CD14-positive monocyte (primary cell): ENCODE measurements at regions not wholly inside any gene's neighbourhood (a gene's known extent, or its start where the extent isn't known, plus 50 kb on each side); places are given as distances from the start of the nearest gene placed in this dataset.

ENCODE experiments used
- DNase-seq, 3 donors: peaks; one replicate each; pipeline ENCODE4 v3.0.0-alpha.2; 2011 to 2022
- H2AFZ ChIP-seq: 2 replicates; pipeline ENCODE4 v1.6.0; 2012; ENCODE audit warnings: mild to moderate bottlenecking, low read depth, low read length, inconsistent platforms; ENCODE audit not compliant: insufficient read depth, poor library complexity, severe bottlenecking
- H3K27ac ChIP-seq, 2 donors: 1 replicate in 1 of 2; 2 replicates in 1 of 2; pipeline ENCODE4 v1.5.1; 2012 to 2013; ENCODE audit warnings: low read length in 2 of 2, control low read depth in 1 of 2, inconsistent platforms in 1 of 2, low read depth in 1 of 2, mild to moderate bottlenecking in 1 of 2
- H3K27me3 ChIP-seq, 2 donors: one replicate each; pipeline versions ENCODE4 v1.6.0 to v1.6.1; 2011 to 2013; ENCODE audit warnings: low read length in 2 of 2; ENCODE audit not compliant: control insufficient read depth in 2 of 2, insufficient read depth in 2 of 2
- H3K36me3 ChIP-seq, 2 donors: replicated peaks in 1 of 2; 1 replicate in 1 of 2; 2 replicates in 1 of 2; pipeline versions ENCODE4 v1.5.1 to v1.6.1; 2012 to 2013; ENCODE audit warnings: low read length in 2 of 2, control low read depth in 1 of 2, inconsistent platforms in 1 of 2, mild to moderate bottlenecking in 1 of 2; ENCODE audit not compliant: insufficient read depth in 2 of 2, control insufficient read depth in 1 of 2
- H3K4me1 ChIP-seq, 2 donors: 1 replicate in 1 of 2; 2 replicates in 1 of 2; pipeline versions ENCODE4 v1.5.1 to v1.6.1; 2012 to 2013; ENCODE audit warnings: low read length in 2 of 2, control low read depth in 1 of 2, inconsistent platforms in 1 of 2, mild to moderate bottlenecking in 1 of 2, moderate library complexity in 1 of 2; ENCODE audit not compliant: insufficient read depth in 2 of 2, control insufficient read depth in 1 of 2
- H3K4me2 ChIP-seq: replicated peaks from 2 replicates; pipeline ENCODE3; 2012; ENCODE audit warnings: low read length, moderate library complexity, mild to moderate bottlenecking; ENCODE audit not compliant: poor library complexity, severe bottlenecking; ENCODE audit errors: extremely low read depth
- H3K4me3 ChIP-seq, 3 experiments: fragments of 200-600 bp in 1 of 3; sonication (generic) in 1 of 3; replicated peaks in 1 of 3; 1 replicate in 2 of 3; 2 replicates in 1 of 3; pipeline ENCODE4 v1.5.1; 2011 to 2013; ENCODE audit warnings: low read length in 3 of 3, mild to moderate bottlenecking in 3 of 3, control low read depth in 2 of 3, low read depth in 2 of 3, inconsistent platforms in 1 of 3, moderate library complexity in 1 of 3
- H3K79me2 ChIP-seq: 2 replicates; pipeline ENCODE4 v1.6.0; 2012; ENCODE audit warnings: mild to moderate bottlenecking, control low read depth, inconsistent platforms, low read length, moderate library complexity; ENCODE audit not compliant: insufficient read depth
- H3K9ac ChIP-seq: 2 replicates; pipeline ENCODE4 v1.6.0; 2017; ENCODE audit warnings: low read length, mild to moderate bottlenecking; ENCODE audit not compliant: insufficient read depth, poor library complexity, severe bottlenecking
- H3K9me3 ChIP-seq, 2 donors: replicated peaks in 1 of 2; 1 replicate in 1 of 2; 2 replicates in 1 of 2; pipeline versions ENCODE4 v1.5.1 to v1.6.1; 2012 to 2013; ENCODE audit warnings: low read length in 2 of 2, control low read depth in 1 of 2; ENCODE audit not compliant: control insufficient read depth in 1 of 2, insufficient read depth in 1 of 2
- H4K20me1 ChIP-seq: 2 replicates; pipeline ENCODE4 v1.6.0; 2012; ENCODE audit warnings: mild to moderate bottlenecking, low read length, control low read depth, moderate library complexity; ENCODE audit not compliant: insufficient read depth
- H3K27ac Mint-ChIP-seq, 7 donors: one replicate each; pipeline ENCODE4 v1.8.0; 2020; ENCODE audit warnings: mild to moderate bottlenecking in 7 of 7, mixed read lengths in 7 of 7, moderate library complexity in 6 of 7, inconsistent platforms in 2 of 7
- H3K27me3 Mint-ChIP-seq, 3 donors: one replicate each; pipeline ENCODE4 v1.8.0; 2021 to 2022; ENCODE audit warnings: low read depth in 3 of 3, mild to moderate bottlenecking in 3 of 3, mixed read lengths in 3 of 3, moderate library complexity in 3 of 3, inconsistent platforms in 1 of 3
- H3K36me3 Mint-ChIP-seq, 2 donors: one replicate each; pipeline ENCODE4 v1.8.0; 2020; ENCODE audit warnings: mixed read lengths in 2 of 2, inconsistent platforms in 1 of 2, mild to moderate bottlenecking in 1 of 2
- H3K4me1 Mint-ChIP-seq: one replicate; pipeline ENCODE4 v1.8.0; 2020; ENCODE audit warnings: mild to moderate bottlenecking, mixed read lengths
- H3K4me3 Mint-ChIP-seq, 2 donors: one replicate each; pipeline ENCODE4 v1.8.0; 2020; ENCODE audit warnings: mild to moderate bottlenecking in 2 of 2, mixed read lengths in 2 of 2, moderate library complexity in 1 of 2
- H3K9me3 Mint-ChIP-seq, 7 donors: one replicate each; pipeline ENCODE4 v1.8.0; 2020 to 2022; ENCODE audit warnings: mixed read lengths in 7 of 7, mild to moderate bottlenecking in 6 of 7, moderate library complexity in 6 of 7, inconsistent platforms in 2 of 7
- CTCF ChIP-seq: fragments of 200-600 bp; IDR thresholded peaks from one replicate; pipeline ENCODE4 v1.8.0; 2022; ENCODE audit warnings: antibody characterized with exemption, mild to moderate bottlenecking
- WGBS: methylation state at CpG from one replicate; pipeline ENCODE4 v1.1.5; 2013; ENCODE audit warnings: missing lambda C conversion rate; ENCODE audit not compliant: insufficient coverage; 5-methylcytosine and 5-hydroxymethylcytosine counted together
- intact Hi-C, 2 donors: fragments of 100-400 bp; cut with micrococcal nuclease; formaldehyde crosslinking; loops; one replicate each; pipeline versions ENCODE4 v1.15.0 to v1.15.1; 2023

GRCh38 chr7:66421830-66422475 lies 206.7 kb upstream of the KCTD7 start:
- Histone ChIP-seq H3K4me2 (no peak overlapping the region), H3K9me3 (no peaks in the 10 kb centered on the region), H3K4me3 (no peak overlapping the region), H3K27ac (no peak overlapping the region), H3K27me3 (no peaks in the 10 kb centered on the region), H3K9ac (no peak overlapping the region), H4K20me1 (no peaks in the 10 kb centered on the region), H3K79me2 (no peaks in the 10 kb centered on the region), H2AFZ (no peak overlapping the region), H3K36me3 (no peaks in the 10 kb centered on the region), H3K4me1 (peaks cover 5 to 6% of the 10 kb centered on the region in 2 donors)
- peaks cover 6% of the 10 kb centered on the region for H3K4me1 Mint-ChIP-seq
- no peak overlapping the region for H3K27ac Mint-ChIP-seq
- WGBS, result 90% methylated on average over 4 of the region's 8 CpGs
- H3K27me3 Mint-ChIP-seq, result no peaks in the 10 kb centered on the region
- H3K9me3 Mint-ChIP-seq, result no peaks in the 10 kb centered on the region
- H3K36me3 Mint-ChIP-seq, result peaks cover 0 to 11% of the 10 kb centered on the region in 2 donors
- DNase-seq, result no peak
- TF ChIP-seq CTCF, result no peak
- intact Hi-C loops, result no loop called here
- H3K4me3 Mint-ChIP-seq, result no peak overlapping the region

- TF ChIP-seq CTCF, result no peak
- 86% methylated on average over 3 of the region's 7 CpGs for WGBS
- Mint-ChIP-seq H3K27ac (no peak overlapping the region), H3K4me1 (peaks cover under 1% of the 10 kb centered on the region), H3K27me3 (peaks cover 0 to 2% (median 0%) of the 10 kb centered on the region in 3 donors), H3K36me3 (peaks cover 0 to 11% of the 10 kb centered on the region in 2 donors), H3K9me3 (no peaks in the 10 kb centered on the region), H3K4me3 (no peak overlapping the region)
- Histone ChIP-seq H3K4me2 (no peak overlapping the region), H3K4me3 (no peak overlapping the region), H4K20me1 (no peaks in the 10 kb centered on the region), H3K4me1 (peaks cover under 1 to 2% of the 10 kb centered on the region in 2 donors), H3K79me2 (no peaks in the 10 kb centered on the region), H3K27me3 (no peaks in the 10 kb centered on the region), H3K9me3 (no peaks in the 10 kb centered on the region), H3K9ac (no peak overlapping the region), H3K36me3 (no peaks in the 10 kb centered on the region), H3K27ac (no peak overlapping the region), H2AFZ (no peak overlapping the region)
- DNase-seq, result no peak
- intact Hi-C loops, result no loop called here
These were observed 205.0 kb upstream of the KCTD7 start for GRCh38 chr7:66423729-66424128.
